ENCODE measurements at regions not wholly inside any gene's neighbourhood (a gene's known extent, or its start where the extent isn't known, plus 50 kb on each side); places are given as distances from the start of the nearest gene placed in this dataset.

- Histone ChIP-seq H3K9me2 (replicated peaks; ENCODE audit: low read length) (no peaks in the 10 kb centered on the region), H3K36me3 (ENCODE audit: low read depth, low read length) (no peaks in the 10 kb centered on the region), H3K4me1 (ENCODE audit: insufficient read depth, low read length) (no peaks in the 10 kb centered on the region), H4K20me1 (ENCODE audit: low read length) (no peaks in the 10 kb centered on the region), H3K9ac (ENCODE audit: low read length) (no peak overlapping the region), H3K27me3 (ENCODE audit: low read length) (no peaks in the 10 kb centered on the region), H3K79me2 (ENCODE audit: low read length) (no peaks in the 10 kb centered on the region), H3F3A (ENCODE audit: low read length, unreplicated experiment) (no peaks in the 10 kb centered on the region), H3K27ac (ENCODE audit: low read length) (no peak overlapping the region), H2AFZ (ENCODE audit: low read length) (no peak overlapping the region), H3K4me2 (ENCODE audit: low read length) (no peak overlapping the region), H3K9me3 (ENCODE audit: low read length) (no peaks in the 10 kb centered on the region), H3K4me3 (ENCODE audit: low read length) (no peak overlapping the region)
- no peak for ATAC-seq
- intact Hi-C loops (cut with micrococcal nuclease) = no loop called here
- no TSS peak for BruUV-seq (replicated peaks)
- ChIA-PET POLR2A (ENCODE audit: unreplicated experiment) (no interaction called here), CTCF (no interaction called here)
- DNase-seq = no peak
- TF ChIP-seq CTCF (conservative IDR thresholded peaks at IDR 0.05; ENCODE audit: low read depth, low read length) = no peak
- TF ChIP-seq EZH2 (IDR thresholded peaks at IDR 0.05; ENCODE audit: low read length, unreplicated experiment) = no peak
- no peak for TF ChIP-seq EZH2phosphoT487 (IDR thresholded peaks at IDR 0.05; ENCODE audit: borderline replicate concordance, low read length)
Measured at GRCh38 chr9:82890401-82890800, 172.5 kb downstream of the RASEF start.

- TF ChIP-seq CTCF (conservative IDR thresholded peaks at IDR 0.05; ENCODE audit: low read depth, low read length) (no peak), EZH2 (IDR thresholded peaks at IDR 0.05; ENCODE audit: low read length, unreplicated experiment) (no peak)
- no peak overlapping the region for H3K4me2 ChIP-seq (ENCODE audit: low read length)
- no peak overlapping the region for H3K4me3 ChIP-seq (ENCODE audit: low read length)
- H3F3A ChIP-seq (ENCODE audit: low read length, unreplicated experiment) = no peaks in the 10 kb centered on the region
- no peak overlapping the region for H2AFZ ChIP-seq (ENCODE audit: low read length)
- intact Hi-C loops (cut with micrococcal nuclease) = no loop called here
- H3K9ac ChIP-seq (ENCODE audit: low read length) = no peak overlapping the region
- H3K4me1 ChIP-seq (ENCODE audit: insufficient read depth, low read length) = no peaks in the 10 kb centered on the region
- H3K9me2 ChIP-seq (replicated peaks; ENCODE audit: low read length) = no peaks in the 10 kb centered on the region
- BruUV-seq (replicated peaks) = no TSS peak
- CTCF ChIA-PET = no interaction called here
- H4K20me1 ChIP-seq (ENCODE audit: low read length) = no peaks in the 10 kb centered on the region
- no peaks in the 10 kb centered on the region for H3K27me3 ChIP-seq (ENCODE audit: low read length)
- H3K27ac ChIP-seq (ENCODE audit: low read length) = no peak overlapping the region
- H3K79me2 ChIP-seq (ENCODE audit: low read length) = no peaks in the 10 kb centered on the region
- no peaks in the 10 kb centered on the region for H3K9me3 ChIP-seq (ENCODE audit: low read length)
- no peak for ATAC-seq
- no peaks in the 10 kb centered on the region for H3K36me3 ChIP-seq (ENCODE audit: low read depth, low read length)
- DNase-seq = no peak
- POLR2A ChIA-PET (ENCODE audit: unreplicated experiment) = no interaction called here
Measured at GRCh38 chr9:82890865-82891264, 172.1 kb downstream of the RASEF start.

- Histone ChIP-seq H3K9me2 (replicated peaks; ENCODE audit: low read length) (no peaks in the 10 kb centered on the region), H3K4me3 (ENCODE audit: low read length) (no peak overlapping the region), H2AFZ (ENCODE audit: low read length) (no peak overlapping the region), H3K9me3 (ENCODE audit: low read length) (no peaks in the 10 kb centered on the region), H3K4me2 (ENCODE audit: low read length) (no peak overlapping the region), H3K27ac (ENCODE audit: low read length) (no peak overlapping the region), H4K20me1 (ENCODE audit: low read length) (no peaks in the 10 kb centered on the region), H3K79me2 (ENCODE audit: low read length) (no peaks in the 10 kb centered on the region), H3K4me1 (ENCODE audit: insufficient read depth, low read length) (no peaks in the 10 kb centered on the region), H3K27me3 (ENCODE audit: low read length) (no peaks in the 10 kb centered on the region), H3K9ac (ENCODE audit: low read length) (no peak overlapping the region), H3K36me3 (ENCODE audit: low read depth, low read length) (no peaks in the 10 kb centered on the region), H3F3A (ENCODE audit: low read length, unreplicated experiment) (no peaks in the 10 kb centered on the region)
- BruUV-seq (replicated peaks) = no TSS peak
- ATAC-seq = no peak
- ChIA-PET POLR2A (ENCODE audit: unreplicated experiment) (no interaction called here), CTCF (no interaction called here)
- intact Hi-C loops (cut with micrococcal nuclease) = no loop called here
- DNase-seq = no peak
- TF ChIP-seq CTCF (conservative IDR thresholded peaks at IDR 0.05; ENCODE audit: low read depth, low read length) = no peak
- no peak for TF ChIP-seq EZH2 (IDR thresholded peaks at IDR 0.05; ENCODE audit: low read length, unreplicated experiment)
- no peak for TF ChIP-seq EZH2phosphoT487 (IDR thresholded peaks at IDR 0.05; ENCODE audit: borderline replicate concordance, low read length)
Measured at GRCh38 chr9:82891321-82891720, 171.6 kb downstream of the RASEF start.

Measured in PC-3 (cell line).